ENCODE measurements at regions not wholly inside any gene's neighbourhood (a gene's known extent, or its start where the extent isn't known, plus 50 kb on each side); places are given as distances from the start of the nearest gene placed in this dataset.

DNA sequence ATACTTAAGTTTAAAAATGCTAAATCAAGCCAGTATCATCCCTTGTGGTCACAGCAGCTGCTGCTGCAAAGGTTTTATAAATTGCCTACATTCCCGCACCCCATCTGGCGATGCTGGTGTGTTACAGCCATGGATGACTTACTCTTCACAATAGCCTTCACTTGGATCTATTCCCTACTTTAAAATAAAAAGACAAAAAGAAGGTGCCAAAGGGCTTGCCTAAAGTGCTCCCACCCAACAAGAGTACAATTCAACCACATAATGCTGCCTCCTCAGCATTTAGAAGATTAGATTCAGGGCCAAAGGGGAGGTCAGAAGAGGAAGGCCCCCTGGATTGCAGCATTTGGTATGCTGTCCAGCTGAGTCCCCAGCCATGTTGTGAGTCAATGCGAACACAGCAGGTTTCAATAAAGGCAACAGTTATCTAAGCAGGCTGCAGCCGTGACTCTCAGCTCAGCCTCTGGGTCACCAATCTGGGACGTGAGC, 176.1 kb downstream of the DAD1 start:
- peak; percentile 60 for DNase-seq

DNA sequence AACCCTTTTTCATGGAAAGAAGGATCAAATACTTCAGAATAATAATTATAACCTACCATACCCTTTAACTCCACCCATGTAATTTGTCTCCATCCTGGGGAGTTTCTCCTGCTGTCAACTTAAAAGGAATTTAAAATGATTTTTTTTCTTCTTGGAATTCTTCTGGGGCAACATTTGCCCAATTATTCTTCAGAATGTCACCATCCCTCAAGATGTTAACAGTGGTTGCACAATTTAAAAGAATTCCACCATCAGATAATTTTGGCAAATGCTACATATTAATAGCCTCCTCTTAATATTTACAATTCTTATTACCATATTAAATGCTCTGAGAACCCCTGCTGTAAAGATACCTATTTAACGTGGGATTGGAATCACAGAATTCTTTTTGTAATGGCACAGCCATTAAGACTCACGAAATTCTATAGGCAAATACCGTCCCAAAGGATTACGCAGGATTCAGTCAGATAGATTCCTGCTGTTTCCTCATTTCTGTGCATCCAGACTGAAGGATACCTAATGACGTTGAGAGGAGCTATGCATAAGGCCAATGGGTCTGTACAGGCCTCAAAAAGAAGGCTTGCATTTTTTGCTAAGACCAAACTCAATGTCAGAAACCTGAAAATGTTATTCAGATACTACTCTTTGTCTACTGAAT, 177.5 kb downstream of the DAD1 start:
- no peak for DNase-seq

DNA sequence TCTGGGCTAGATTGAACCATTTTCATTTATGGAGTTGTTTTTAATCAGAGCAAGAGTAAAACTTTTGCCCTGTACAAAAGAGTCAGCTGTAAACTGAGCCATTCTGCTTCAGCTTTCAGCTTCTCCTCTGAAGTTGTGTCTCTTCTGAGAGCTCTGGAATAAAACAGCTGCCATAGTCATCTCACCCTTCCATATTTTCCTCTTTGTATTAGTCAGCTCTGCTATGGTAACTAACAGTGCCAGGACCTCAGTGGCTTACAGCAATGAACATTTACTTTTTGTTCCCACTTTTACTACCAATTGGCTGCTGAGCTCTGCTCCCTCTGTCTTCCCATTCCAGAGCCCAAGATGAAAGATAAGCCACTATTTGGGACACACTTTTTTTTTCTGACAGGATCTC, 178.5 kb downstream of the DAD1 start:
- no peak for DNase-seq

DNA sequence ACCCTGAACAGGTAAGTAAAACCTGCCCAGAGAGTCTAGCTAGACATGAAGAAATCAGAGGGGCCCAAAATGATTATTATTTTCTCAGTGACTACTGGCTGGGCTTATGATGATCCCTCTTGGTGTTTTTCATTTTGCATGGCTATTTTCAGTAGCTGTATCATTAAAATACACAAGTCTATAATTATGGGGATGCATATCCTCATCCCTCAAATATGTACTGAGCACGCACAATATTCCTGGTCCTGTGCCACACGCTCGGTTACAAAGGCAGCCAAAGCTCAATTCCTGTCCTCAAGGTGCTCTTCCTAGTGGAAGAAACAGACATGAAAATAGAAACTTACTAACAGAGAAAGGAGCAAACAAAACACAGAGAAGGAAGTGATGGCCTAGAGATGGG, 180.0 kb downstream of the DAD1 start:
- no peak for DNase-seq

DNA sequence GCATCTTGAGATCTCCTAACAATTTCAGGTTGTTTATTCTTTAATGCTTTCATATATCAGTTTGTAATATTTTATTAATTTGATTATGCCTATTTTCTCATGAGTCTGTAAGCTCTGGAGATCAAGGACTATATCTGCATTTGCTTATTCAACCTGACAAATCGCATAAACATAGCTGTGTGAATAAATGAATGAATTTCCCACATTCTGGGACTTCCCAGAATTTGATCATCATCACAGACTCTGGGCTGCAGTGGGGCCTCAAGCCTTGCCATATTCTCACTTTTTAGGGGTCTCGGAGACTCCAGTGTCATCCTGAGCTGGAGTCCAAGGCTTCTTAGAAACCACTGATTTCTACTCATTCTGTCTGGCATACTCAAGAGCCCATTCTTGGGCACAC, 180.5 kb downstream of the DAD1 start:
- DNase-seq = no peak

DNA sequence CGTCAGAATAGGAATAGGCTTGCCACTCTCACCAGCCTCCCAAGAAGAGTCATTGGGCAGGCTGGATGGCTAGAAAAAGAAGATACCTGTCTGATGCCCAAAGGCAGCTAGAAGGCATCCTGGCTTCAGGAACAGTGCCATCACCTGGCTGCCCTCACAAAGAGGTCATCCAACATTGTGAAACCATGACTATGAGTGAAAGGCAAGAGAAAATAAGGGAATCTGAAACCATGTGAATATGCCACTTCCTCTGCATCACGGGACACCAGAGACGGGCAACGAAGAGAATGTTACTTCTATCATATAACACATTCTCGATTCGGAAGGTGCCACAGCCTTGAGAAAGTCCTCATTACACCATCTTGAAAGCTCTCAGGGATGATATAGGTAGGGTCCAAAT, 182.0 kb downstream of the DAD1 start:
- no peak for DNase-seq

DNA sequence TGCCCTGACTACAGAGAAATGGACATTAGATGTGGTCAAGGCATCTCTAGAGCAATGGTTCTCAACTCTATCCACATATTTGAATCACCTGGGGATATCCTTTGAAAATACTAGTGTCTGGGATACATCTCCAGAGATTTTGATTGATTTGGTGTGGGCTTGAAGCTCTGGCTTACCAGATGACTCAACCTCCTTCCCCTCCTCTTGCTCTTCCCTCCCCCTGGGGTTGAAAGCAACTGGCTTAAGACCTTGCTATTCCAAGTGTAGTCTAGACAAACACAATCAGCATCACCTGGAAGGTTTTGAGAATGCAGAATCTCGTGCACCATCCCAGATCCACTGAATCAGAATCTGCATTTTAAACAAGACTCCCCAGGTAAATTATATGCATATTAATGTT, 183.8 kb downstream of the DAD1 start:
- DNase-seq = no peak

DNA sequence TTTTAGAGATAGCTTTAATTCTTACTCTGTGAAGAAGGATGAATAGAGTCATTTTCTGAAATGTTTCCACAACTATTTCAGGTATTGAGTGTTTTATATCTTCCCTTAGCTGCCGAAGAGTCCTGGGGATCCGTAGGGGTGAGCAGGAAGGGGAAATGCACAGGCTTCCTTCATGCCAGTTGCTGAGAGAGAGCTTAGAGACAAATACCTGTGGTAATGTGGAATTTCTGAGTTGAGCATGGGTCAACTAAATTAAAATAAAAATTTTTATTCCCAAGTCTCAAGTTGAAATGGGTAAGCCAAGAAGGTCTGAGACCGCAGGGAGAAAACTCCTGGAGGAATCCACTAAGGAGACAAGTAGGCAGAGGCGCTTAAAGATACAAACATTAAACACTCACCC, 185.7 kb downstream of the DAD1 start:
- no peak for DNase-seq

DNA sequence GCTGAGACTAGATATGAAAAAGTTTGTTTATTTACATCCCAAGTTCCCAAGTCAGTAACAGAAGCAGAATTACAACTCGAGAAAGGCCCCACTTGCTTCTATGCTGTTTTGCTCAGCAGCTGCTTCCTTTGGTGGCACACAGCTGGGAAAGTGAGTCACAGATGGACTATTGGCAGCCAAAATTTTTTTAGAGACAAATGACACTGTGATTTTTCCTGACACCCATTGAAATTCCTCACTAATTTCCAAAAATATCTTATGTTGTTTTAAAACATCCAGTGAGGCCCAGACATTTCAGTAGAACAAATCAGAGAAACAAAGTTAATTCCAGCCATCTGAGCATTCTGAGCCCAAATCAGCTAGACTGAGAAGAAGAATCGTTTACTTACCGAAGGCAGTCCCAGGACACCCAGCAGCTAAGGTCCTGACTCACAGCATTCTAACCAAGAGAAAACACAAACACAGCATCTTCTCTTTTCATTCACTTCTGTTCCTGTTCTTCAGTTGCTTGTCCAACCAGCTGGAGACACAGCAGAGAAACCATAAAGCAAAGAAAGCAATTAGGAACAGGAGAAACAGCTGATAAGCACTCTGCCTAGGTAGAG, 188.3 kb downstream of the DAD1 start:
- DNase-seq = no peak

DNA sequence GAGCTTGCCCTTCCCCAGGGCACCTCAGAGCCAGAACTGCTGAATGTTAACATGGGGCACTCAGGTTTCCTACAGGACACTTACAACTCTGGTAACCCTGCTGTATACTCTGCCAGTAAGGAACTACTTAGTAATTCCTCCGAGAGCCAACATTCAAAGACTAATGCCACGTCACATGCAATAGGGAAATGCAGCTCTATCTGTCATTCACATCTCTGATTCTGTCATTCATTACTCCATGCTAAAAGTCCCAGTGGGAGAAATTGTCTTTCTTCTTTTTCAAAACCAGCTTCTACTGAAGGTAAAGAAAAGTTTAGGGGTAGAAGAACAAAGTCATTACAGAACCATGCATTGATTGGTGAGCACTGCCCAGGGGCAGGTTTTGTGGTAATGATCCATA, 189.2 kb downstream of the DAD1 start:
- no peak for DNase-seq

DNA sequence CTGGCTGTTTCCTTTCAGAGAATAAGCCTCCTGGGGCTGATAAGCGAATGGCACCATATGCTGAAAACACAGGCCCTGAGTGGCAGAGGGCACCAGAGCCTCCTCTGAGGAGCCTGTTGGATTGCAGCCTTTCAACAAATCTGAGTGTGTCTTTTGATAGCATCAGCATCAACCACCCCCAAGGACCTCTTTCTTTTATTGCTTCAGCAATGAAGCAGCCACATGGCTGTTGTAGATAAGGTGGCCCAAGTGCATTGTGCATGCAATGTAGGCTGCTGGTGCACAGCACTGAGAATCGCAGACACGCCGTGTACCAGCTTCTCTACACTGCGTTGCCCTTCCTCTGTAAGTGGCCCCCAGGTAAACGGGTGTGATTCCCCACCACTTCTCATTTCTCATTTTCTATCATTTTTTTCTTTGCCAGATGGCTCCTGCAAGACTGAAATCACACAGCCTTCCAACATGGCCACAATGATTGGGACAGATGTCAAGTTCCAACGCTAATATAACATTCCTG, 191.7 kb downstream of the DAD1 start:
- peak; percentile 38 for DNase-seq

DNA sequence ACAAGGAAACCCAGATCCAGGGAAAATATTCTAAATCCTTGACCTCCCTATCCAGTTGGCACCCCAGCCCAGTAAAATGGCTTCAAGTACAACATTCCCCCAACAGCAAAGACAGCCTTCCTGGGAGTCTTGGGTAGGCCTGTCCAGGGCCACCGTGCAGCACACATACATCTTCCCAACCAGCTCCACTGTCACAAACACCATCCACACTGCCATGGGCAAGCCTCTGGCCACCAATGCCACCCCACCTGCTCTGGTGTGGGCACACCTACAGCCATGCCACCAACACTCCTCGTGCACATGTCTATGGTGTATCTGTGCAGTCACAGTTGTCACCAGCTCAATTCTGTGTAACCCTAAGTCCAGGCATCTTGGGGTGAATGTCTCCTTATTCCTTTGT, 193.2 kb downstream of the DAD1 start:
- DNase-seq = no peak

DNA sequence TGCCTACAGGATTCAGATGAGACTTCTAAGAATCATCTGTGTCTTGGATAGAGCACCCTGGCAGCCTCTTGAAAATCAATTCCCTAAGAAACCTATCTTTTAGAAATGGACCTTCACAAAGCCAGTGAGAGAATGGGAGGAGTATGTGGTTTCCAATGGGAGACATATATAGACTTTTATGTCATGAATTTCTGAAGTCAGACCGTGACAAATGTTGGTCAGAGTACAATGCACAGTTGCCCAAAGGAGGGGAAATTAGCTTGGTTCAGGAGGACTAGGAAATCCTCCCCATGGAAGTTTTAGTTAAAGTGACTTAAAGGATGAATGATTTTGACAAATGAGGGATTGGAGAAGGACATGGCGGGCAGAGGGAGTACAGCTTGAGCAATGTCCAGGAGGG, 194.4 kb downstream of the DAD1 start:
- no peak for DNase-seq

DNA sequence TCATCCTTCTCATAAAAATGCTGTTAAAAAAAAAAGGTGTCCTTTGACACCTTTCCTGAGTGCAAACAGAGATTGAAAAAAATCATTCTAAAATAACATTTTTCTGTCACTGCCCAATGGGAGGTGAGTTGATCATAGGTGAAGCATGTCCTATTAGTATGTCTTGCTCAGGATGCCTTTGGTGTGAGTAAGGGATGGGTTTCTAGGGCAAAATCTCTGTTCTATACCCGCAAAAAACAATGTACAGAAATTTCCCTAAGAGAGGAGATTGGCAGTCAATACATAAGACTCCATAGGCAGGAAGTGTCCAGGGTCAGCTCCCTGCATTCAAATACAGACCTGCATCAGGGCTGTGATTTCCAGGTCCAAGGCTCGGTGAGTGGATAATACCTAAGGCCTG, 195.2 kb downstream of the DAD1 start:
- DNase-seq = no peak

DNA sequence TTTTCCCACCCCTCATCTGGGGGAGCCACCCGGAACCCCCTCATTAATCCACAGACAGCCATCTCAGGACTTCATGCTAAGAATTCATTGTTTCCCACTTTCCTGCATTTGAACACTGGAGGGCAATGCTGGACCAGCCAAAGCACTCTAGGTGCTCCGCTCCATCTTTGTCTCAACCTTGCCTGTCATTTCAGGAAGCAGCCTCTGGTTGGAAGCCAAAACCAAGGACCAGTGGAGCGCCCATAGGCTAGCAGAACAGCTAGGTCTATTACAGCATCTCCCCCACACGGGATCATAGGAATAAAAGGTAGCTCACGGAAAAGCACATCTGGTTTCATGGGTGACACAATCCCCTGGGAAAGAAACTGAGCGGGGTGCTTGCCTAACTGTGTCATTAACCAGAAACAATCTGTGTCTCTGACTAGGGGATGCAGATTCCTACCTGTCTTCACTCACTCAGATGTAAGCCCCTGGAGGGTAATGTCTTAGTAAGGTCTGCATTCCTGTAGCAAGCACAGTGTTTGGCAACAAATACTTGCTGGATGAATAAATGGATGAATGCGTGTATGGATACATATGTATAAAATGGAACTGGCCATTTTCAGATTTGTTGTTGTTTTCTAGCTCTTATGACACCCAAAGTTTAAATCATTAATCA, 197.0 kb downstream of the DAD1 start:
- peak; percentile 85 for DNase-seq

DNA sequence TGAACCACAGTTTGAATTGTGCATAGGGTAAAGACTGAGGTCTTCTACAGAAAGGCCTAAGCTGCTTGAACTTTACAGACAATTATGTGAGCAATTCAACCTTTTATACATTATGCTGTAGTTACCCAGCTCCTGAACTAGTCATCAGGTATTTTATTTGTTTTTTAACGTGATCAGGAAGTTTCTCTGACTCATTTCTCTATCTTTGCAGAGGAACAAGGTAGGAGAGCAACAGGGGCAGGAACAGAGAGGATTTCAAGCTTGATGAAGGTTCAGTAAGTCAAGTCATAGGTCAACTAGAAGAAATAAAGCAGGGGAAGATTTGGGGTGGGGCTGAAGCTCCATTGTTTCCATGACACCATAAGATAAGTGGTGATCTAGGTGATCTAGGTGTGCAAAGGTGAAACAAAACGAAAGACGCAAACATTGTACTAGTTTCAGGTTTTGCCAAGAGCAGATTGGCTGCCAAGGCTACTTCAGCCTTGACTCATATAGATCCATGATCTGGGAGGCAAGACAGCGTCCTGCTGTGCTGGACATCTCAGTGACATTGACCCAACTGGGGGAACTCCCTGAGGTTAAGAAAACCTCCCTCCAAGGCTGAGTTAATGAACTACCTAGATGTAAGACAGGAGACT, 198.1 kb downstream of the DAD1 start:
- DNase-seq = no peak

DNA sequence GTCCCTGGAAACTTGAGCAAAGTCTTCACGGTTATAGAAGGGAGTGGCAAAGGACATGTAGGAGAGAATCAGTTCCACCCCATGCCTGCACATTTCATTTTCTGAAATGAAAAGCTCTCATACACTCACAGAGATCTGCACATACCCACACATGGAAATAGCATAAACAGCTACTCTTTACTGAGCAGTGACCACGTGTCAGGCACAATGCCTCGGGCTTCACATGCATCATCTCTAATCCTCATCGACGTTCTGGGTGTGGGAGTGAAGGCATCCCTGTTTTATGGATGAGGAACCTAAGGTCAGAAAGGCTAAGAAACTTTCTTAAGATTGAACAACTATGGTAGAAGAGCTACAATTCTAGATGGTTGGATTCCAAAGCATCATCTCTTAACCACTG, 198.8 kb downstream of the DAD1 start:
- no peak for DNase-seq

DNA sequence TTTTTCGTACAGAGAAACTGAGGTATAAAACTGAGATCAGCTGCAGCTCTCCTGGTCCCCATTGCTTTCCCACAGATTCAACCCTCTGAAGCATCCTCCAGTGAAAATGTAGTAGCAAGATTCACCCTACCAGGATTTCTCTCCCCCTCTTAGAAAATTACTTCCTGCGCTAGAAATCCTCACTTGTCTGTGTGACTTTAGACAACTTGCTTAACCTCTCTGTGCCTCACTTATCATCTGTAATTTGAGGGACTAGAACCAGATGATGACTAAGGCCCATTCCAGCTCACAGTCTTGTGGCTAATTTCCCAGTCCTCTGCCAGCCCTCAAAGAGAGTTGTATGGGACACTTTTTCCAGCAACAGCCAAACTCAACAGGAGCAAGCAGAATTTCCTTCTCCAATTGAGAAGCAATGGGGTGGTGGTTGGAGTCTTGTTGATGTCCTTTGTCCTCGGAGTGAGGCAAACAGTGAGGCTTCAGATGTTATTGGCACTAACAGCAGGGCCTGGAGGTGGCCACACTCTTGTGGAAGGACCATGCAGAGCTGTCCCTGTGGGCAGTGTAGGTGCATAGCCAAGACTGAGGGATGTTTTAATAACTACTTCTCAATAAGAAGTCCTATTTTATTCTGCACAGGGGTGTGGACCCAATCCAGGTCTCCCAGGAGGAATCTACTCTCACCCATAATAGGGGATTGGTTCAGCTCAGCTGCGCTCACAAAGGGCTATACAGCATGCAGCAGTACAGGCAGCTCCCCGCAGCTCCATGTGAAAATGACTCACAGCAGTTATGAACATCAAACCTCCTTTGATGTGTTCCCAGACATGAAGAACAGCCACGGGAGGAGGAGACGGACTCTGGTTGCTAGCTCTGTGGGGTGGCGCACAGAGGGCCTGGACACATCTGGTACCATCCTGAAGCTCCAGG, 200.1 kb downstream of the DAD1 start:
- DNase-seq = no peak

DNA sequence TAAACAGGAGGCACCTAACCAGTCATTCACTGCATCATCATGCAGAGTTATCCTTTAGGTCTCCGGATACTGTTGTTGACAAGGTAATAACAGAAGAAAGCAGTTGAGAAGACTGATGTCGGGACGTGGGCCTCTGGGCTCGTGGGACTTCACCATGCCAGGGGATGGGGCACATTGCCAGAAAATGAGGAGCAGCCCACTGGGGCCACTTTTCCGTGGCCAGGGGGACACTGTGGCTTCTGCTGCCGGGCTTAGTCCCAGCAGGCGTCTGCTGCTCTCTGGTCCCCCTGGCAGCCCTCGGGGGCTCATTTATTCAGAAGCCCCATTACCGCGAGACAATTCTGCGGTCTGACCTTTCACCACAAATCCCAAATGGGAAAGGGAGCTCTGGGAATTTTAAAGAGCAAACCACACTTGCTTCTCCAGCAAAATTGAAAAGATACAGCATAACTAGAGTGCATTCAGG, 201.2 kb downstream of the DAD1 start:
- no peak for DNase-seq

DNA sequence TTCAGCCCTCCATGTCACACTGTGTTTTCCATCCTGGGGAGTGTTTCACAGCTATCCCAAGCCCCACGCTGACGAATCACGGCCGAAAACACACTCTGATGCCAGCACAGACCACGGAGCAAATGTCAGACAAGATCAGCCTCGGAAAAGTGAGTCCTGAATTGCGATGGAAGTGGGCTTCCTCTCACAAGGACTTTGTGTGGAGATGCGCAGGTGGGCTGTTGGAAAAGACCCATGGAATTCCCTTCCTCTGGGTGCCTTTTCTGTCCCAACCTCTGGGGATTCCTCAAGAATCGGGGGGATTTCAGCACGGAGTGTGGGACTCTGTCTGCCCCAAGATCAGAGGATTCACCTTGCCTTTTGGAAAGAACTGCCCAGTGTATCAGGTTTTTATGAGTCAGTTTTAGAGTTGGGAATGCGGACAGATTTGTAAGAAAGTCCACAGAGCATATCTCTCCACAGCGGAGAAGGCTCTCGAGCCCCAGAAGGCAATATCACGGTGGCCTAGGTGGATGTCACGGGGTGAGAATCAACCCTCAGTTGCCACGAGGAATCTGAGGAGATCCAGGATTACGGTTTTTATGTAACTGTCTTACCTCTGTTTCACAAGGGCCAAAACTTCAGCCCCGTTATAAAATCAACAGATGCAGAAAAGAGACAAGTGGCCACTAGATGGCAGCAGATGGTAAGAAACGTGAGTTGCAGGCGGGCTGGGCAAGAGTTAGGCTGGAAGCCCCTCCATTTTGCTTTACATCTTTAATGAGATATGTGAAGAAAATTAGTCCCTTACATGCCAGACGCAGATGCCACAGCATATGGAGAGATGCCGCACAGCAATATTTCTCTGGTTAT, 201.9 kb downstream of the DAD1 start:
- DNase-seq = peak; percentile 99

DNA sequence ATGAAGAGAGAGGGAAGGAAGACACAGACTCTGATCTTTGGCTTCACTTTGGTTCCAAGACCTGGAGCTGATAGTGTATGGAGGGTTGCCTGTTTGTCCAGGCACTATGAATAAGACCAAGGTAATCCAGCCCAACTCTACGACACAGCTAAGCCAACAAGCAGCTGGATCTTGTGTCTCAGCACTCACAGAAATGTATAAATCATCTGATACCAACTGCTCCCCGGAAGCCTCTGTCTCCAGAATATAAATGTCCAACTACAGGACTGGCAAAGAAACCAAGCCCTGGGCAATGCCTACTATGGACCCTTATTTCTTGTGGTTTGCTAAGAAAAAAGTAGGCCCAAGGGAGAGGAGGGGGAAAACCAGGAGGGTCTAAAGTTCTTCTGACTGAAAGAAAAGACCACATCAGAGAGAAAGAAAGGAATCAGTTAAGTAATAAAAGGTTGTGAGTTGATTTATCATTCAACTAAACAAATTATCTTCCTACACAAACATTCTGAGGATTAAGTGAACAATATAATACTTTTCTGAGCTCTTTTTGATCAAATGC, 204.0 kb downstream of the DAD1 start:
- no peak for DNase-seq
